MM.1S (cell line): ENCODE measurements at regions not wholly inside any gene's neighbourhood (a gene's known extent, or its start where the extent isn't known, plus 50 kb on each side); places are given as distances from the start of the nearest gene placed in this dataset.

Source experiments
- EZH2 ChIP-seq: fragments of 300-600 bp; sonication (generic); optimal IDR thresholded peaks from 2 replicates; pipeline ENCODE3; 2017; ENCODE audit warnings: low read depth, mild to moderate bottlenecking, antibody characterized with exemption, low read length, mixed read lengths
- TF ChIP-seq, protein P1 (sequence below): fragments of 300-600 bp; sonication (generic); IDR thresholded peaks from 2 replicates; pipeline ENCODE4 v1.5.1; 2016; ENCODE audit warnings: antibody characterized with exemption, low read length, mixed read lengths

DNA sequence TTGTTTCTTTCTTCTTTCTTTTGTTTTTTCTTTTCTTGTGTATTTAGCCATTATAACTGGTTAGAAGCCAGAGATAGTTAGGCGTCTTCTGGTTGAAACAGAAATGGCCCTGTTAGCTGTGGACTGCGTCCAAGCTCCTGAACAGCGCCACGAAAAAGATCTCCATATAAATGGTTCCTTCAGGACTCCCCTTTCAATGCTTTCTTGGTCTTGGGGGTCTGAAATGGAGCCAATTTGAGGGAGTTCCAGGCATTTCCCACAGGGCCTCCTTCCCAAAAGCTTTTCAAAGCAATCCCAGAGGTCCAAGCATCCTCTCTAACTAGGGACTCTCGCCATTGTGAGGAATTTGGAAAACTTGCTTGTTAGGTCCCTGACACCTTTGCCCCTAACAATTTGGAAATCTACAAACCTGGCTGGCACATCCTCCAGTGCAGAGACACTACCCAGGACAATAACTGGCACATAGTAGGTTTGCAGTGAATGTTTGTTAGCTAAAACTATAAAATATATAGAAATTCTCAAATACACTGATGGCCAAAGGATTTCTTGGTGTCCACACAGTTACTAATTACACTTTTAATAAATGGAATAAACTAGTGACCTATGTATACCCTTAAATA, 80.1 kb downstream of the MYCN start:
- TF ChIP-seq EZH2: no peak
- TF ChIP-seq, protein P1, sequence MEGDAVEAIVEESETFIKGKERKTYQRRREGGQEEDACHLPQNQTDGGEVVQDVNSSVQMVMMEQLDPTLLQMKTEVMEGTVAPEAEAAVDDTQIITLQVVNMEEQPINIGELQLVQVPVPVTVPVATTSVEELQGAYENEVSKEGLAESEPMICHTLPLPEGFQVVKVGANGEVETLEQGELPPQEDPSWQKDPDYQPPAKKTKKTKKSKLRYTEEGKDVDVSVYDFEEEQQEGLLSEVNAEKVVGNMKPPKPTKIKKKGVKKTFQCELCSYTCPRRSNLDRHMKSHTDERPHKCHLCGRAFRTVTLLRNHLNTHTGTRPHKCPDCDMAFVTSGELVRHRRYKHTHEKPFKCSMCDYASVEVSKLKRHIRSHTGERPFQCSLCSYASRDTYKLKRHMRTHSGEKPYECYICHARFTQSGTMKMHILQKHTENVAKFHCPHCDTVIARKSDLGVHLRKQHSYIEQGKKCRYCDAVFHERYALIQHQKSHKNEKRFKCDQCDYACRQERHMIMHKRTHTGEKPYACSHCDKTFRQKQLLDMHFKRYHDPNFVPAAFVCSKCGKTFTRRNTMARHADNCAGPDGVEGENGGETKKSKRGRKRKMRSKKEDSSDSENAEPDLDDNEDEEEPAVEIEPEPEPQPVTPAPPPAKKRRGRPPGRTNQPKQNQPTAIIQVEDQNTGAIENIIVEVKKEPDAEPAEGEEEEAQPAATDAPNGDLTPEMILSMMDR: no peak
